HG03575 (cell line): ENCODE measurements at regions not wholly inside any gene's neighbourhood (a gene's known extent, or its start where the extent isn't known, plus 50 kb on each side); places are given as distances from the start of the nearest gene placed in this dataset.

Experiments used
- ATAC-seq: cut with Tn5 transposase; IDR thresholded peaks from one replicate; pipeline ENCODE4 v1.9.1; 2021; ENCODE audit not compliant: unreplicated experiment, insufficient number of reproducible peaks, low FRiP score; ENCODE audit errors: extremely low read depth

DNA sequence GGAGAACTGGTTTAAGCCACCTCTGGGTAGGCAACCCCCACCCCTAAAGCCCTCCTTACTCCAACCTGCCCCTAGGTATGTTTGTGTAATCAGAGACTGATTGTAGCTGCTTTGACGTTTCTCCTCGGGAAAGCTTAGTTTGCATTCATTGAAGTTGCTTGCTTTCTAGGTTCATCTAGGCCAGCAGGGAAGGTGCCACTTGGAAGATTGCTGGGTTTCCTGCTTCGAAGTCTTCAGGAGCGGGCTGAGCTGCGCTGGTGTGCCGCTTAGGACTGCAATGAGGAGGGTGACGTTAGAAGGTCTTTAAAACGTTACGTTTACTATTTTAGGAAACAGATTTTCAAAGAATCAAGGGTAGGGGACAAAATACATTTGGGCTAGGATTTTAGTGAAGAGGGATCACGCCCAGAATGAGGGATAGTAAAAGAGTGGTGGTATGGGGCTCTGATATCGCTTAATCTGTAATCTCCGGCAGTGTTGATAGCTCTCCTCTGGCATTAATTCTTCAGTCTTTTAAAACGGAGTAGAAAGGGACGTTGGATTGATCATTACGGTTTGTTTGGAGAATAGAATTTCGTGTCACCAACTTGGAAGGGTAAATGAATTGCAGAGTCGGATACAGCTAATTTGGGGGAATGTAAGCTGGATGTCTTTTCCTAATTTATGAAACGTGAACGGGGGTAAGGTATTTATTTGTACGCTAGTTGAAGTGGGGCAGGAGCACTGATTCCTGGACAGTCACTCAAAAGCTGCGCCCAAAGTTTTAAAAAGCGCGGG lies 92.6 kb upstream of the PRDM1 start:
- ATAC-seq = no peak

DNA sequence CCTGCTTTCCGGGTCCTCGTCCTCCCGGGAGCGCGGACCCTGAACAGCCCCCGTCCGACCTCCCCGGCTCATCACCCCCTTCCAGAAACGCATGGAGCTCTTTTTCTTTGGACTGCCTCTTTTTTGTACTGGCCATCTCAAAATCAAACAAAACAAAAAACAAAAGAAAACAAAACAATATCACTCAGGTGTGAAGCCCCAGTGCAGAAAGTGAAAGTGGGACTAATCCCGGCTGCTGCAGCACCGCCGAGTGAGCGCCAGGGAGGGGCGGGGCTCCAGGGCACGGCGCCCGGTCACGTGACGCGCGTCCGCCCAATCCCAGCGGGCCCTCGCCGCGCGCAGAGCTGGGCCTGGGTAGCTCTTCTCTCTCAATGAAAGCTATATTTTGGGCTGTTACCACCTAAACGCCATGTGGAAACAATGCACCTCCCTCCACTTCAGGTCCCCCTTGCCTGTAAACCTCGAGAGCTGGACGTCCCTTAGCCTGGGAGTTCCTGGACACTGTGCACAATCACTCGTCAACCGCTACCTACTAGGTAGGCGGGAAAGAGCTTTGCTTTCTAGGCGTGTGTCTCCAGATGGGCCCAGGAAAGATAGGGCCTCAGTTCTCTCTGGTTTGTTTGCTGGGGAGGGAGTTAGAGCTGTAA lies 93.7 kb upstream of the PRDM1 start:
- ATAC-seq = no peak

DNA sequence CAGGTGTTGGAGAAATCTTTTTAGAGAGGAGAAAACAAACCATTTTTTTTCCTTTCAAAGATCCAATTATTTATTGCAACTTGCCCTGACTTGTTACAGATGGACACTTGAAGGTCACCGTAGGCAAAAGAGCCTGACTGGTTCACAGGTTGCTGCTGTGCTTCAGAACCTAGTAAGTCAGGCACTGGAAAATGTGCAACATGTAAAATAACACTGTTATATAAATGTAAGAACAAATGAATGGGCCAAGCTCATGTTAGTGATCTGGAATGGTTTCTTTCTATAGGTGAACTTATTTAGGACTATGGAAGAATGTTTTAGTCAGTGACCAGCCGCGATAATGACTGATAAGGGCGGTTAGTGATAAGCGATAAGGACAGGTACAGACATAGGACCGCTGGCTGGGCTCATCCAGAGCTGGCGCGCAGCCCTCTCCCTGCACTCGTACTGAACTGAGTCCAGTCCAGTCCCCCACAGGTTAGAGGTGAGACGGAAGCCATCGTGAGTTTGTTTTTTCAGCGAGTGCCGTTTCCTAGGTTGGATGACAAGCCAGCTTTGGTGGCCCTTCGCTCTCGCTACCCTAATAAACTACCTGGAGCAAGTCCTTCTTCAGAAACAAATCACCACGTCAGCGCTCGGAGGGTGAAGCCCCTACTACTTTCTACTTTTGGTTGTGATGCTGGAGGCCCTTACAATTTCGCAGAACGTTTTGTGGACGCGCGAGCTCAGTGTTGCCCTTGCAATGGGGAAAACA lies 94.4 kb upstream of the PRDM1 start:
- no peak for ATAC-seq

DNA sequence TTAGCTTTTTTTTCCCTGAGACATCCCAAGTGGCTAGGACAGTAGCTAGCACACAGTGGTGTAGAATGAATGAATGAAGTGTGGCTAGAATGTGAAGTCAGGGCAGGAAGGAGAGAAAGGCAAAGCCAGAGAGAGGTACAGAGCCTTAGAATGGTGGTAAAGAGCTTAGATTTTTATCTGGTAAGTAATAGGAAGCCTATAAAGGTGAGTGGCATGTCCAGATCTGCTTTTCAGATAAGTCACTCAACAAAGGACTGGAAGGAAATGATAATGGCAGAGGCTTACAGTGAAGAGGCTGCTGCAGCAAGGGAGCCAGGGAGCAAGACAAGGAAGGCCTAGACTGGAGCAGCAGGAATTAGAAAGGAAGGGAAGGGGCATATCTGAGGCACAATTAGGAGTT lies 96.0 kb upstream of the PRDM1 start:
- ATAC-seq = no peak

DNA sequence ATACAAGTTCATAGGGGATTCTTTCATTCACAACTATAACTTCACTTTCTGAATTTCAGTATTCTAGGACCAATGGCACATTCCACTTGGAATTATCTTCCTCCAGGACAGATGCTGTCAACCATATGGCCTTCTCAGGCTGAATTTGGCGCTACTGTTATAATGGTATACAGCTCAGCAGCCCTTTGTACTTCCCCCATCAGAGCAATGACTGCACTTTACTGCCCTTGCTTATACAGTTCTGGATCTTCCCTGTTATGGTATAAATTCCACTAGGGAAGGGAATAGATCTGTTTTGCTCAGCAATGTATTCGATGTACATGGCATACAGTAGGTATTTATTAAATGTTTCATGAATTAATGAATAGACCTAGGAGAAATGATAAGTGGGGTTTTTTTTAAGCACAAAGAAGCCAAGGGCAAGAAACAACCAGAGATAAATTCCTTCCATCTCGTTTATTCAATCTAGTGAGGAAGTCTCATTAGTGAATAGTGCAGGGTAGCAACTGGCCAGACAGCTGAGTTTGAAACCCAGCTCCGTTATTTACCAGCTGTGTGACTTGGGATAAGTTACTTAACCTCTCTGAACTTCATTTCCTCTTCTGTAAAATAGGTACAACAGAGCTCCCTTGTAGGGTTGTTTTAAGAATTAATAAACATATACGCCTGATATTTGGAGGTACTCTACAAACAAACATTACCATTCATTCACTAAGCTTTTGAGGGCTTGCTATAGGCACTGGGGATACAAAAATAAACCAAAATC lies 97.1 kb upstream of the PRDM1 start:
- ATAC-seq = no peak

DNA sequence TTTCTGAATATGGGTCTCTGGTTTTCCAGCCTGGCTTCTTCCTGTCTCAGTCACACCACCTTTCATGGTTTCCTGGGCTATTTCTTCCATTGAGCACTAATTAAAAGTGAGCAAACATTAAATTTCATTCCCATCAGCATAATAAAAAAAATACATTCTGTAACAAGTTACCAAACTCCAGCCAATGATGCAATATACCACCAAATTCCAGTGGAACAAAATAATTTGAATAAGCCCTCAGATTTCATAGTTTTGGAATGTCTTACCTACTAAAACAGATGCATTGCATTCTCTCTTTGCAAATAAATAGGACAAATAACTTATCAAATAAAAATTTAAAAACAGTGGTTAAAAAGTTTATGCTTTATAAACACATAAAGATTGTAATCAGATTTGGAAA lies 97.8 kb upstream of the PRDM1 start:
- no peak for ATAC-seq

DNA sequence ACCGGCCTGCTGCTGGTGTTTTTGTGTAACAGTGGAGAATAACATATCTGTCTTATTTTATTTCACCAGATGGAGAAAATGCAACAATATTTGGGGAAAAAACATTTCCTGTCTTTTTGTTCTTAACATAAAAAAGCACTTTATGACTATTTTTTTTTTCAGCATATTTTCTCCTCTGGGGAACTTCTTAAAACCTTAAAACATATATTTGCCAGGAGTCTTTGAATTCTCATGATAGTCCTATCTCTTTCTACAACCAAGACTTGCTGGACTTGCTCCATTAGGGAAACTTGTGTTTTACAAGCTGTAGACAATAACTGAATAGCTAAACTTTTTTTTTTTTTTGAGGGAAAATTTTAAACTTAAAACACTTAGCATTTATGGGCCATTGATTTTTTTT lies 98.6 kb upstream of the PRDM1 start:
- ATAC-seq = no peak

DNA sequence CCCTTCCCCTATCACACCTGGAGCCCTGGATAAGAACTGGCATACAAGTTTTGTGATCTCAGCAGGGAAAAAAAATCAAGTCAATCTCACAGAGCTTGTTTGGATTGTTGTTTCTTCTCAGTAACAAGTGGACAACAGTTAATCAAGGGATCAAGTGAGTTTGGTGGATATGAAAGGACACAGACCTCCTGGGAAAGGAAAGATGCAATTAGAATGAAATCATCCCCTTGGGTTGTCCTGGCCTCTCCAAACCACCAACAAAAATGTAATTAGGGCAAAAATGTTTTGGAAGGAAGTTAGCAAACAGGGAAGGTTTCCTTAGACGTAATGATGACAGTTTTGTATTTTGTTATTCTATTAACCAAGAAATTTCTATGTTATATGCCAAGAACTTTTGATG lies 99.1 kb upstream of the PRDM1 start:
- no peak for ATAC-seq

DNA sequence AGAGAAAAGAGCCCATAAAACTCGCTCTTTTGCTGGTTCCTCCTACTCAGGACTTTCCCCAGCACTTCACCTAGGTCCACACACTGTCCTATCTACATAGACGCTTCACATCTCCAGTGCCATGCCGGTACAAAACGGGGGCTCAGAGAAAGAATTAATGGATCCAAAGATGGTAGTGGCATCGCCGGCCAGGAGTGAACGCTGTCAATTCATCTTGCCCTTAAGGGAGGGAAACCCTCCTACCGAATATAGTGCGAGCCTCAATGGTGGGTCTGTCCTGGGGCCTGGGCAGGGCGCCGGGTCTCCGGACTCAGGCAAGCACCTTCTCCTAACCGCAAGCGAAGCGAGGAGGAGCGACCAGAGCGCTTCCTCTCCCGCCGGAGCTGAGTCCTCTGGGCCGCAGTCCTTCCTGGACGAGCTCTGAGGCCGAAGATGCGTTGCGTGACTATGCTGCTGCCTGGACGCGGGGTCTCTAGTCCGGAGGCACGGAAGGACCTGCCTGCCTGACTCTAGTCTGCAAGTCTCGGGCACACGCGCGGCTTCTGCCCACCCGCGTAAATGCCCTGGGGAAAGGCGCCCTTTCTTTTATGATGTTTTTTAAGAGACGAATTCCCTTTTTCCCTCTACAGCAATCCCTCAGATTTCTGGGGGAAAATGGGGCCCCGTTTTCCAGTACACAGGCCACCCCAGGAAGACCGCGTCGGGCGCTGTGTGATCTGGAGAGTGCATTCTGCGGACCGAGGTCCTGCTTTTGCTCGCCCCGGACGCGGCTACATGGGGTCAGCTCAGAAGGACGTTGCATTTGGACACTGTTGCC lies 100.1 kb upstream of the PRDM1 start:
- ATAC-seq = no peak

DNA sequence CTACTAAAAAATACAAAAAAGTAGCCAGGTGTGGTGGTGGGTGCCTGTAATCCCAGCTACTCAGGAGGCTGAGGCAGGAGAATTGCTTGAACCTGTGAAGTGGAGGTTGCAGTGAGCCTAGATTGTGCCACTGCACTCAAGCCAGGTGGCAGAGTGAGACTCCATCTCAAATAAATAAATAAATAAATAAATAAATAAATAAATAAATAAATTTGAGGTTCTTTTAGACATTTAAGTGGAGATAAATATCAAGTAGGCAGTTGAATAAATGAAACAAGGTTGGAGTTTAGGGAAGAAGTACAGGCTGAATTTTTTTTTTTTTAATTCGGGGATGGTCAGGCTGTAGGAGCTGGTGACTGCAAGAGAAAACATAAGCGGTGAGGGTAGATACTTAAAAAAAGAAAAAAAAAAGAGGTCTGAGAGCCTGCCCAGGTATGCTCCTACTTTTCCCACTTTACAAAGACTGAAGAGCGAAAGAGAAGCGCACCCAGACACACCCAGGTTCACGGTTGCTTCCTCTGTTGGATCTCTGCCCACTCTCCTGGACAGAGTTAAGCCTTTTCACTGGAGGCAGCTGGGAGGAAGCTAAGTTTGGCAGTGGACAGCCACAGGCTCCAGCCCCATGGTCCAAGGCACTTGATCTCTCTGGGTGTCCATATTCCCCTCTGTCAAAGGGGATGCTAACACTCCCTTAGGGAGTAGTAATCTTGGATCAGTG lies 100.9 kb upstream of the PRDM1 start:
- ATAC-seq = no peak

DNA sequence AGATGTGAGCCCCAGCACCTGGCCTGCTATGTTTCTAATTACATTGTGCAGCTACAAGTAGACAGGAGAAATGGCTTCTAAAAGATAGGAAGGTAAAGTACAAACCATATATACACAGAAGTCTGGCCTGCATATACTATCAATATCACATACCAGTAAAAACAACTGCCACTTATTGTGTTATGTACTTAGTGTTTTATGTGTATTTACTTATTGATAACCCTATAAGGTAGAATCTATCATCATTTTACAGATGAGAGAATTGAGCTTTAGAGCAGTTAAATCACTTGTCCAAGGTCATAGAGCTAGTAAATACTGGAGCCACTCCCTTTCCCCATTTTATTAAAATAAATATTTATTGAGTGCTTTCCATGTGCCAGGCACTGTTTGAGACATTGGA lies 102.4 kb upstream of the PRDM1 start:
- no peak for ATAC-seq

DNA sequence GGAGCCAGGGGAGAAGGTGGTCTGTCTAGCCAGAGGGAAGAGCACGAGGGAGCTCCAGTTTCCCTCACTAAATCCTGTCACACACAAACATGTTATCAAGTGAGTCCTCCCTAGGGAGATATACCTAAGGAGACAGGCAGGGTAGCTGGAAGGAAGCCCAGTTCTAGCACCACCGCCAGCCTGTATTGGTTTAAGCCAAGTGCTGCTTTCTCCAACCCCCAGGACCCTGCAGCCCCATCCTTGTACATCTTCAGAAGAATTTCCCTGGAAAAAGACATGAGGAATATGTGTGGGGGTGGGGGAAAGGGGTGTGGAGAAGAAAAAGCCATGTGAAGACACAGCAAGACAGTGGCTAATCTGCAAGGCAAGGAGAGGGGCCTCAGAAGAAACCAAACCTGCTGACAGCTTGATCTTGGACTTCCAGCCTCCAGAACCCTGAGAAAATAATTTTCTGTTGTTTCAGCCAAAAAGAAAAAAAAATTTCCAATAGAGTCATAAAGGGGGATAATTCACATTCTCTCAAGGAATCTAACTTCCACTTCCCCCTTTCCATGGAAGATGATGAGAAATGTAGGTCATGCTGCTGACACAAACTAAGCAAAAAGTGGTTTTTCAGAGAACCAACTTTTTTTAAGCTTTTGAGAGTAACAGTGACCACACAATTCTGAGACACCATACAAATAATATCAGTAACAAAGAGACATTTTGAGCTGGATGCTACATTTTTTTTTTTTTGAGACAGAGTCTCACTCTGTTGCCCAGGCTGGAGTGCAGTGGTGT lies 103.2 kb upstream of the PRDM1 start:
- ATAC-seq = no peak

DNA sequence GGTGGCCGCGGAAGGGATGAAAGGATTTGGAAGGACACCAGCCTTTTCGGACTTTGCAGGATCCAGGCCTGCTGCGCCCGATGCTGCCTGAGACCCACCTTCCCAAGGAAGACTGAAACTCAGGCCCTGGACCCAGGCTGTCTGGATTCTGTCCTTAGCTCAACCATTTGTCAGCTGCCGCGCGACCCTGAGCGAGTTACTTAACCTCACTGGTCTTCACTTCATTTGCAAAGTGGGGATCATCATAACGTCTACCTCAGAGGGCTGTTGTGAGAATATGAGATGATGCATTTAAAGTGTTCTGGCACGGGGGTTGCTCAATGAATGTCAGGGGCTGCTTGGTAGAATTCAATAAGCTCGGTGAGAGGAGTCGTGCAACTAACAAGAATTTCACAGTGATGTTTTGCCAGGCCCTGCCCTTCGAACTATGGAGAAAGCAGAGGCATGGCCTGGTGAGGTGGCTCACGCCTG lies 104.2 kb upstream of the PRDM1 start:
- no peak for ATAC-seq

DNA sequence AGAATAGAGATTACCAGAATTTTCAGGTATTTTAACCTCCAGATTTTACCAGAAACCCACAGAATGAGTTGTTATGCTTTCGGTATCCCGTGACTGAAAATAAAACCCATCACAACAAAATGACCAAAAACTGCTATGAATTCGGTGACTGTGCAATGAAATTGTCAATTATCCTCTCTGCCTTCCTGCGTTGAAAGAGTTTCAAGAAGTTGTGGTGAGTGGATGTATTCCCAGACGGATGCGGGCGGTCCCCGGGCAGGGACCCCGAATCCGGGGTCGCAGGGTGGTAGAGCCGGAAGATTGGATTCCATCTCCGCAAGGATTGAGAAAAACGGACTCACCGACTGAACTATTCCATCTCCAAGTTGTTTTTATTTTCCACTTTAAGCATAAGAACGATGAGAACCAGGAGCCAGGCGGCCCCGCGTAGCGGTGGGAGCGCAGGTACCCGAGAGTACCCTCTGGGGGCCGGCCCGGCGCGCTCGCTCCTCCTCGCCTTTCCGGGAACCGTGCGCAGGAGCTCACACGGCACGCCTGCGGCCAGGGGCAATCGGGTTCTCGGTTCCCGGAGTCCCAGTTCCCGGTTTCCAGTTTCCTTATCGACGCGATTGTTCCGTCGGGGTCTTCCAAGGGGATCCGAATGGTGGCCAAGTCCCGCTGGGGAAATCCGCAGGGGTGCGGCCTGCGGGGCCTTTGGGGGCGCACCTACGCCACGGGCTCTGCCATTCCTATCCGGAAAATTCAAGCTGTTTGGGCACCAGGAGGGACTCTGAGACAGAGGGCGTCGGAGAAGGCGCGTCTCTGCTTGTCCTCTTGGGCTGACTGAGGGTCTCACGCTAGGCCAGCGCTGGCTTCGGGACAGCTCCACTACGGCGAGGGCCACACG lies 104.9 kb upstream of the PRDM1 start:
- ATAC-seq = no peak

DNA sequence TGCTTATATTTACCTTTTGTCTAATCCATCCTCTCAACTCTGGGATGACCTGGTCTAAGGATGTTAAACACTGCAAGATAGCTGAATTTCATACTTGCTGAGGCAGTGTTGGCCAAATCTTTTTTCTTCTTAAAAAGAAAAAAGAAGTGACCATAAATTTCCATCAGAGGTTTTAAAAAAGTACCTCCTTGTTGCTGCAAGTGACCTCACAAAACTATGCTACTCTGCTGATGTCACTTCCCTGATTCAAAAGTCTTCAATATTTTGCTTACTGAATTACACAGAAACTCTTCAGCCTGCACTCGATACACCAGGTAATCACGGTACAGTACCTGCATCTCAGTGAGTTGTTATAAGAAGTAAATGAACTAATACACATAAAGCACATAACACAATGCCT lies 107.2 kb upstream of the PRDM1 start:
- ATAC-seq = no peak

DNA sequence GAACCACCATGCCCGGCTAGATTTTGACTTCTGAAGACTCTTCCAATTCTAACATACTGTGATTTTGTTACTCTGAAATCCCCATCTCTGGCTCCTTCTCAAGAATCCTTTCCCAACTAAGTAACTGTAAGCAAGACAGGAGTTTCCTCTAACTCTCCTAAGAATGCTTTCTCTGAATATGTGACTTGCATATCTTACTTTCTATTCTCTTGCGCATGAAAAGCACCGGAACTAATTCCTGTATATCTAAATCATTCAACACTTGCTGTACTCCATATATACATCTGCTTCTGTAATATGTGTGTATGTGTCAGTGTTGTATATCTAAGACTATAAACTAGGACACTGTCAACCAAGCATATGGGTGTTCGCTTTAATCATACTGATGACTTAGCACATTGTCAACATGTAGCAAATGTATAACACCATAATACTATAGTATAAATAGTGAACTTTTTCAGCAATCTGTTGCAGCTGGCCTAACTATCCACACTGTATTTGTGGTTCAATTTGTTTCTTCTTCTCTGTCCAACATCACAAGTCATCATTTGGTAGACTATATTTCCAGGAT lies 108.1 kb upstream of the PRDM1 start:
- ATAC-seq = no peak
